Keratinocyte (primary cell): ENCODE measurements at regions not wholly inside any gene's neighbourhood (a gene's known extent, or its start where the extent isn't known, plus 50 kb on each side); places are given as distances from the start of the nearest gene placed in this dataset.

ENCODE experiments used
- DNase-seq: peaks from one replicate; pipeline ENCODE4 v3.0.0-alpha.2; 2011; ENCODE audit warnings: low read depth, missing footprints, low spot score
- FAIRE-seq: peaks from 2 replicates; lab custom pipeline; 2011; peaks lifted over from hg19 to GRCh38; lab: Jason Lieb, UNC
- H2AFZ ChIP-seq: 2 replicates; pipeline ENCODE4 v1.6.0; 2012; ENCODE audit warnings: low read length, control low read depth, inconsistent platforms; ENCODE audit not compliant: control insufficient read depth
- H3K27ac ChIP-seq: 2 replicates; pipeline ENCODE4 v1.5.1; 2011; ENCODE audit warnings: low read length; ENCODE audit not compliant: control insufficient read depth, insufficient read depth
- H3K27me3 ChIP-seq: 3 replicates; pipeline ENCODE4 v1.6.0; 2011; ENCODE audit warnings: low read length; ENCODE audit not compliant: control insufficient read depth, insufficient read depth; ENCODE audit errors: extremely low read depth
- H3K36me3 ChIP-seq, 2 experiments: 2 replicates in 1 of 2; 3 replicates in 1 of 2; pipeline ENCODE4 v1.5.1; 2011; ENCODE audit warnings: low read length in 2 of 2, mild to moderate bottlenecking in 1 of 2; ENCODE audit not compliant: control insufficient read depth in 2 of 2, insufficient read depth in 2 of 2; ENCODE audit errors: extremely low read depth in 1 of 2
- H3K4me1 ChIP-seq: 3 replicates; pipeline ENCODE4 v1.5.1; 2011; ENCODE audit warnings: low read length; ENCODE audit not compliant: control insufficient read depth, insufficient read depth; ENCODE audit errors: extremely low read depth
- H3K4me2 ChIP-seq: 3 replicates; pipeline ENCODE4 v1.6.0; 2011; ENCODE audit warnings: low read depth, low read length; ENCODE audit not compliant: control insufficient read depth, insufficient read depth; ENCODE audit errors: extremely low read depth
- H3K4me3 ChIP-seq, 3 experiments: fragments of 200-600 bp in 1 of 3; sonication (generic) in 1 of 3; 2 replicates in 2 of 3; 3 replicates in 1 of 3; pipeline ENCODE4 v1.5.1; 2011 to 2016; ENCODE audit warnings: low read length in 3 of 3, mild to moderate bottlenecking in 3 of 3, control low read depth in 2 of 3, inconsistent platforms in 1 of 3, low read depth in 1 of 3, mixed read lengths in 1 of 3, mixed run types in 1 of 3, moderate library complexity in 1 of 3; ENCODE audit not compliant: control insufficient read depth in 2 of 3, insufficient read depth in 2 of 3; ENCODE audit errors: extremely low read depth in 1 of 3
- H3K79me2 ChIP-seq: 2 replicates; pipeline ENCODE4 v1.6.0; 2012; ENCODE audit warnings: low read length; ENCODE audit not compliant: control insufficient read depth, insufficient read depth
- H3K9ac ChIP-seq: 3 replicates; pipeline ENCODE4 v1.6.0; 2011; ENCODE audit warnings: low read length; ENCODE audit not compliant: control insufficient read depth, insufficient read depth; ENCODE audit errors: extremely low read depth
- H3K9me1 ChIP-seq: 3 replicates; pipeline ENCODE4 v1.6.0; 2011; ENCODE audit warnings: low read length; ENCODE audit not compliant: control insufficient read depth, insufficient read depth; ENCODE audit errors: extremely low read depth
- H3K9me3 ChIP-seq: 2 replicates; pipeline ENCODE4 v1.5.1; 2012; ENCODE audit warnings: low read depth, low read length; ENCODE audit not compliant: control insufficient read depth
- H4K20me1 ChIP-seq: 3 replicates; pipeline ENCODE4 v1.6.0; 2011; ENCODE audit warnings: low read length; ENCODE audit not compliant: control insufficient read depth, insufficient read depth; ENCODE audit errors: extremely low read depth
- EZH2 ChIP-seq: IDR thresholded peaks from one replicate; pipeline ENCODE4 v1.6.1; 2012; ENCODE audit warnings: inconsistent platforms, mild to moderate bottlenecking, low read length, moderate library complexity
- dilution Hi-C: fragments of 300-500 bp; cut with MboI; formaldehyde crosslinking; loops from one replicate; pipeline ENCODE4 v1.7.0; 2020; ENCODE audit warnings: low sequenced_read_pairs; ENCODE audit not compliant: extremely low pct_ligation_motif_present
- TF ChIP-seq, protein P1 (sequence below), 3 experiments: IDR thresholded peaks in 1 of 3; conservative IDR thresholded peaks in 1 of 3; optimal IDR thresholded peaks in 1 of 3; 2 replicates in 2 of 3; 3 replicates in 1 of 3; pipeline versions ENCODE3 to v1.5.1; 2011; ENCODE audit warnings: low read length in 3 of 3, mild to moderate bottlenecking in 3 of 3, moderate library complexity in 2 of 3, control low read depth in 1 of 3, inconsistent platforms in 1 of 3; ENCODE audit not compliant: insufficient read depth in 2 of 3; ENCODE audit errors: extremely low read depth in 1 of 3

DNA sequence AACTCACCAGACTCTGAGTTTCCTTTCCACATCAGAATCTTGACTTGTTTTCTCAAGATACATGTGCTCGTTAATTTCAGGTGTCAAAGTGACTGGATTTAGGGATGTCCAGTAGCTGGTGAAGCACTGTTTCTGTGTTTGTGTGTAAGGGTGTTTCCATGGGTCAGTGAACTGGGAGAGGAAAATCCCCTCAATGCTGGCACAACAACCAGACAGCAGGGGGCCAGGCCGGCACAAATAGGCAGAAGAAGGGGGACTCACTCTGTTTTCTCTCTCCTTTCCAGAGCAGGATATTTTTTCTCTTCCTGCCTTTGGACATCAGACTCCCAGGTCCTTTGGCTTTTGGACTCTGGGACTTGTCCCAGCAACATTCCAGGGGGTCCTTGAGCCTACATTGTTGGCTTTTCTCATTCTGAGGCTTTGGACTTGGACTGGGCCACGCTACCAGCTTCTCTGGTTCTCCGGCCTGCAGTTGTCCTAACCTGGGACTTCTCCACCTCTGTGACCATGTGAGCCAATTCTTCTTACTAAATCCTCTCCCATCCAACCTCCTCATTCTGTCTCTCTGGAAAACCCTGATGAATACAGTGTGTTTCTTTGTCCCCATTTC lies 144.0 kb downstream of the CAAP1 start:
- Histone ChIP-seq H3K4me3 (no peak overlapping the region), H3K27me3 (no peaks in the 10 kb centered on the region), H3K79me2 (no peaks in the 10 kb centered on the region), H3K9me1 (no peaks in the 10 kb centered on the region), H3K27ac (no peak overlapping the region), H2AFZ (no peak overlapping the region), H4K20me1 (no peaks in the 10 kb centered on the region), H3K4me1 (no peaks in the 10 kb centered on the region), H3K9me3 (no peaks in the 10 kb centered on the region), H3K4me2 (no peak overlapping the region), H3K9ac (no peak overlapping the region), H3K36me3 (no peaks in the 10 kb centered on the region)
- TF ChIP-seq, protein P1, sequence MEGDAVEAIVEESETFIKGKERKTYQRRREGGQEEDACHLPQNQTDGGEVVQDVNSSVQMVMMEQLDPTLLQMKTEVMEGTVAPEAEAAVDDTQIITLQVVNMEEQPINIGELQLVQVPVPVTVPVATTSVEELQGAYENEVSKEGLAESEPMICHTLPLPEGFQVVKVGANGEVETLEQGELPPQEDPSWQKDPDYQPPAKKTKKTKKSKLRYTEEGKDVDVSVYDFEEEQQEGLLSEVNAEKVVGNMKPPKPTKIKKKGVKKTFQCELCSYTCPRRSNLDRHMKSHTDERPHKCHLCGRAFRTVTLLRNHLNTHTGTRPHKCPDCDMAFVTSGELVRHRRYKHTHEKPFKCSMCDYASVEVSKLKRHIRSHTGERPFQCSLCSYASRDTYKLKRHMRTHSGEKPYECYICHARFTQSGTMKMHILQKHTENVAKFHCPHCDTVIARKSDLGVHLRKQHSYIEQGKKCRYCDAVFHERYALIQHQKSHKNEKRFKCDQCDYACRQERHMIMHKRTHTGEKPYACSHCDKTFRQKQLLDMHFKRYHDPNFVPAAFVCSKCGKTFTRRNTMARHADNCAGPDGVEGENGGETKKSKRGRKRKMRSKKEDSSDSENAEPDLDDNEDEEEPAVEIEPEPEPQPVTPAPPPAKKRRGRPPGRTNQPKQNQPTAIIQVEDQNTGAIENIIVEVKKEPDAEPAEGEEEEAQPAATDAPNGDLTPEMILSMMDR (optimal IDR thresholded peaks at IDR 0.05 in 1 of 3, IDR thresholded peaks at IDR 0.05 in 1 of 3, conservative IDR thresholded peaks at IDR 0.05 in 1 of 3; ENCODE audit: extremely low read depth in 1 of 3, insufficient read depth in 2 of 3, low read length in 3 of 3) = no peak
- TF ChIP-seq EZH2 = no peak
- DNase-seq (no peak), FAIRE-seq (no peak)
- dilution Hi-C loops = no loop called here

DNA sequence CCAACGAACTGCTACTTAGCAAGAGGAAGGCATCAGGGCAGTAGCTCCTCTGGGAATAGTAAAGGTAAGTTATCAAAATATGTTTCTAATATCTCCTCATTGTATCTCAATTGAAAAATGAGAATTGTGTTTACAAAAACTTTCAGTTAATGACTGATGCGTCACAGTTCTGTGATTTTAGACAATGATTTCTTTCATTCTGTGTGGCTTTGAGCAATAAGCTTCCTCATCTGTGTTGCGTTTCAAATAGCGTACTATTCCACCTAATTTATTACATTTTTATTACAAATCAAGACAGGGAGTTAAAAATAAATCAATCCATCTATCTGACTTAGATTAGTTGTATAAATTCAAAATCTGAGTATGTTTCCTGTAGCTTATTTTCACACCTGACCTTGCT lies 145.0 kb downstream of the CAAP1 start:
- no peaks in the 10 kb centered on the region for H4K20me1 ChIP-seq
- no peaks in the 10 kb centered on the region for H3K9me1 ChIP-seq
- H3K4me1 ChIP-seq = no peaks in the 10 kb centered on the region
- no peaks in the 10 kb centered on the region for H3K9me3 ChIP-seq
- dilution Hi-C loops = no loop called here
- FAIRE-seq (no peak), DNase-seq (no peak)
- no peaks in the 10 kb centered on the region for H3K79me2 ChIP-seq
- H3K27me3 ChIP-seq = no peaks in the 10 kb centered on the region
- no peak overlapping the region for H3K4me3 ChIP-seq
- H3K9ac ChIP-seq = no peak overlapping the region
- H3K36me3 ChIP-seq = no peaks in the 10 kb centered on the region
- H3K4me2 ChIP-seq = no peak overlapping the region
- no peak overlapping the region for H2AFZ ChIP-seq
- no peak for TF ChIP-seq EZH2
- H3K27ac ChIP-seq = no peak overlapping the region
